HepG2 (cell line): ENCODE measurements at regions not wholly inside any gene's neighbourhood (a gene's known extent, or its start where the extent isn't known, plus 50 kb on each side); places are given as distances from the start of the nearest gene placed in this dataset.

ENCODE experiments used
- ATAC-seq: fragments of 200-7000 bp; cut with Tn5 transposase; 3 replicates; pipeline ENCODE4 v1.9.1; 2020; ENCODE audit warnings: mild to moderate bottlenecking, moderate library complexity
- BruUV-seq: library from RNA; stranded (reverse); fragments of 400-500 nt; replicated peaks from 2 replicates; lab custom pipeline; 2021; lab: Mats Ljungman, UMichigan
- CTCF ChIA-PET: fragments of 300-600 bp; formaldehyde crosslinking; extraction: SDS; loops from one replicate; lab custom pipeline; 2021; ENCODE audit warnings: low total read pairs, inconsistent platforms, low intra/inter-chr PET ratio; lab: Yijun Ruan, JAX
- POLR2A ChIA-PET: fragments of 350-600 bp; sonication (Branson Sonifier 250); formaldehyde crosslinking; loops from one replicate; lab custom pipeline; 2020; ENCODE audit warnings: antibody characterized with exemption, inconsistent platforms; lab: Yijun Ruan, JAX
- DNase-seq: peaks from one replicate; pipeline ENCODE4 v3.0.0-alpha.2; 2015; ENCODE audit warnings: low spot score
- FAIRE-seq: peaks from 3 replicates; lab custom pipeline; 2011; peaks lifted over from hg19 to GRCh38; lab: Jason Lieb, UNC
- H2AFZ ChIP-seq: one replicate; pipeline ENCODE4 v1.6.1; 2011; ENCODE audit warnings: low read length, inconsistent platforms
- H3K27ac ChIP-seq: fragments of 300-600 bp; 3 replicates; pipeline ENCODE4 v1.8.0; 2011; ENCODE audit warnings: mixed run types, mild to moderate bottlenecking, mixed read lengths, low read length, inconsistent platforms; ENCODE audit not compliant: insufficient read depth; ENCODE audit errors: extremely low read length
- H3K27me3 ChIP-seq, 2 experiments: fragments of 200-600 bp in 1 of 2; 2 replicates in 1 of 2; 3 replicates in 1 of 2; pipeline versions ENCODE4 v1.6.0 to v1.8.0; 2011; ENCODE audit warnings: low read length in 2 of 2, mild to moderate bottlenecking in 2 of 2, moderate library complexity in 2 of 2, inconsistent platforms in 1 of 2; ENCODE audit not compliant: insufficient read depth in 2 of 2, control insufficient read depth in 1 of 2
- H3K36me3 ChIP-seq, 2 experiments: fragments of 200-600 bp in 1 of 2; replicated peaks in 1 of 2; 2 replicates in 1 of 2; 3 replicates in 1 of 2; pipeline versions ENCODE4 v1.5.1 to v1.8.0; 2011; ENCODE audit warnings: low read length in 2 of 2, inconsistent platforms in 1 of 2; ENCODE audit not compliant: insufficient read depth in 2 of 2, control insufficient read depth in 1 of 2
- H3K4me1 ChIP-seq: 2 replicates; pipeline ENCODE4 v1.5.1; 2012; ENCODE audit warnings: low read length, inconsistent platforms; ENCODE audit not compliant: insufficient read depth
- H3K4me2 ChIP-seq: 2 replicates; pipeline ENCODE4 v1.6.0; 2011; ENCODE audit warnings: low read depth, low read length, inconsistent platforms
- H3K4me3 ChIP-seq, 3 experiments: fragments of 200-600 bp in 1 of 3; sonication (generic), shearing (Covaris generic) in 1 of 3; replicated peaks in 1 of 3; 2 replicates each; pipeline ENCODE4 v1.5.1; 2011 to 2016; ENCODE audit warnings: low read length in 3 of 3, inconsistent platforms in 2 of 3, low read depth in 2 of 3, mild to moderate bottlenecking in 2 of 3, control low read depth in 1 of 3, mixed read lengths in 1 of 3; ENCODE audit not compliant: insufficient read depth in 1 of 3
- H3K79me2 ChIP-seq: one replicate; pipeline ENCODE4 v1.6.1; 2011; ENCODE audit warnings: low read length, inconsistent platforms; ENCODE audit not compliant: insufficient read depth
- H3K9ac ChIP-seq: 2 replicates; pipeline ENCODE4 v1.6.0; 2011; ENCODE audit warnings: mild to moderate bottlenecking, low read depth, low read length, inconsistent platforms; ENCODE audit not compliant: insufficient read depth
- H3K9me3 ChIP-seq: 2 replicates; pipeline ENCODE4 v1.5.1; 2012; ENCODE audit warnings: mild to moderate bottlenecking, low read length
- H4K20me1 ChIP-seq: 2 replicates; pipeline ENCODE4 v1.6.0; 2011; ENCODE audit warnings: inconsistent platforms, mild to moderate bottlenecking, low read length, moderate library complexity; ENCODE audit not compliant: insufficient read depth
- ADNP ChIP-seq: sonication (generic); formaldehyde crosslinking; IDR thresholded peaks from 2 replicates; pipeline ENCODE4 v1.4.0; 2020; ENCODE audit warnings: missing genetic modification reagents
- KAT2B ChIP-seq: fragments of 150-350 bp; IDR thresholded peaks from 2 replicates; pipeline ENCODE4 v1.6.1; 2014; ENCODE audit warnings: low read depth, low read length, borderline replicate concordance
- KMT2B ChIP-seq: IDR thresholded peaks from 2 replicates; pipeline ENCODE4 v1.6.1; 2016; ENCODE audit warnings: missing genetic modification reagents, missing compliant biosample characterization
- NFYC ChIP-seq: IDR thresholded peaks from 2 replicates; pipeline ENCODE4 v1.6.1; 2016; ENCODE audit warnings: missing genetic modification reagents, missing compliant biosample characterization
- SOX5 ChIP-seq: IDR thresholded peaks from 2 replicates; pipeline ENCODE4 v1.6.1; 2016; ENCODE audit warnings: borderline replicate concordance
- TBX3 ChIP-seq: fragments of 450-650 bp; IDR thresholded peaks from 2 replicates; pipeline ENCODE4 v1.6.1; 2017; ENCODE audit warnings: antibody characterized with exemption, mild to moderate bottlenecking, inconsistent platforms, borderline replicate concordance
- ZKSCAN1 ChIP-seq: fragments of 150-350 bp; IDR thresholded peaks from 2 replicates; pipeline ENCODE4 v1.6.1; 2014; ENCODE audit warnings: low read length
- ZNF224 ChIP-seq: sonication (generic); formaldehyde crosslinking; IDR thresholded peaks from 2 replicates; pipeline ENCODE4 v1.5.0; 2020; ENCODE audit warnings: mild to moderate bottlenecking, missing genetic modification reagents
- ZNF549 ChIP-seq: sonication (generic); formaldehyde crosslinking; IDR thresholded peaks from 2 replicates; pipeline ENCODE4 v1.5.0; 2020; ENCODE audit warnings: missing genetic modification reagents
- WGBS: methylation state at CpG from one replicate; pipeline ENCODE4 v1.1.6; 2017; ENCODE audit warnings: low lambda C conversion rate; 5-methylcytosine and 5-hydroxymethylcytosine counted together
- in situ Hi-C: cut with HindIII; loops from 2 replicates; pipeline ENCODE4 v1.10.0; 2017; ENCODE audit warnings: low pct_unique_long_range_greater_than_20kb; ENCODE audit not compliant: extremely low pct_ligation_motif_present
- intact Hi-C: fragments of 100-400 bp; cut with micrococcal nuclease; formaldehyde crosslinking; loops from one replicate; pipeline ENCODE4 v1.10.0; 2022; ENCODE audit not compliant: unreplicated experiment
- TF ChIP-seq, protein P1 (sequence below): IDR thresholded peaks from 2 replicates; pipeline ENCODE4 v1.6.1; 2018; ENCODE audit warnings: missing genetic modification reagents
- TF ChIP-seq, protein P2 (sequence below): sonication (generic); formaldehyde crosslinking; IDR thresholded peaks from 2 replicates; pipeline ENCODE4 v1.4.0; 2020; ENCODE audit warnings: missing genetic modification reagents

GRCh38 chr1:164479242-164479641, 79.7 kb upstream of the PBX1 start:
- Histone ChIP-seq H4K20me1 (no peaks in the 10 kb centered on the region), H3K4me3 (no peak overlapping the region), H3K4me2 (no peak overlapping the region), H3K9ac (no peak overlapping the region), H2AFZ (no peak overlapping the region), H3K27ac (no peak overlapping the region), H3K9me3 (peaks cover 48% of the 10 kb centered on the region), H3K27me3 (no peaks in the 10 kb centered on the region), H3K36me3 (no peaks in the 10 kb centered on the region), H3K79me2 (no peaks in the 10 kb centered on the region), H3K4me1 (no peaks in the 10 kb centered on the region)
- DNase-seq (no peak), ATAC-seq (no peak), FAIRE-seq (no peak)
- BruUV-seq: no TSS peak
- in situ Hi-C loops: no loop called here
- ChIA-PET POLR2A (no interaction called here), CTCF (no interaction called here)
- 36% methylated on average over 1 of the region's 1 CpG for WGBS
- TF ChIP-seq KMT2B: no peak
- TF ChIP-seq ADNP (CRISPR knock-in tag): no peak
- TF ChIP-seq NFYC (CRISPR knock-in tag): no peak
- TF ChIP-seq KAT2B: no peak
- TF ChIP-seq SOX5 (CRISPR knock-in tag): no peak
- TF ChIP-seq ZNF549 (CRISPR knock-in tag): no peak
- no peak for TF ChIP-seq ZKSCAN1
- TF ChIP-seq ZNF224 (CRISPR knock-in tag): no peak
- TF ChIP-seq TBX3: no peak
- TF ChIP-seq, protein P1, sequence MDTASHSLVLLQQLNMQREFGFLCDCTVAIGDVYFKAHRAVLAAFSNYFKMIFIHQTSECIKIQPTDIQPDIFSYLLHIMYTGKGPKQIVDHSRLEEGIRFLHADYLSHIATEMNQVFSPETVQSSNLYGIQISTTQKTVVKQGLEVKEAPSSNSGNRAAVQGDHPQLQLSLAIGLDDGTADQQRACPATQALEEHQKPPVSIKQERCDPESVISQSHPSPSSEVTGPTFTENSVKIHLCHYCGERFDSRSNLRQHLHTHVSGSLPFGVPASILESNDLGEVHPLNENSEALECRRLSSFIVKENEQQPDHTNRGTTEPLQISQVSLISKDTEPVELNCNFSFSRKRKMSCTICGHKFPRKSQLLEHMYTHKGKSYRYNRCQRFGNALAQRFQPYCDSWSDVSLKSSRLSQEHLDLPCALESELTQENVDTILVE: no peak
- TF ChIP-seq, protein P2, sequence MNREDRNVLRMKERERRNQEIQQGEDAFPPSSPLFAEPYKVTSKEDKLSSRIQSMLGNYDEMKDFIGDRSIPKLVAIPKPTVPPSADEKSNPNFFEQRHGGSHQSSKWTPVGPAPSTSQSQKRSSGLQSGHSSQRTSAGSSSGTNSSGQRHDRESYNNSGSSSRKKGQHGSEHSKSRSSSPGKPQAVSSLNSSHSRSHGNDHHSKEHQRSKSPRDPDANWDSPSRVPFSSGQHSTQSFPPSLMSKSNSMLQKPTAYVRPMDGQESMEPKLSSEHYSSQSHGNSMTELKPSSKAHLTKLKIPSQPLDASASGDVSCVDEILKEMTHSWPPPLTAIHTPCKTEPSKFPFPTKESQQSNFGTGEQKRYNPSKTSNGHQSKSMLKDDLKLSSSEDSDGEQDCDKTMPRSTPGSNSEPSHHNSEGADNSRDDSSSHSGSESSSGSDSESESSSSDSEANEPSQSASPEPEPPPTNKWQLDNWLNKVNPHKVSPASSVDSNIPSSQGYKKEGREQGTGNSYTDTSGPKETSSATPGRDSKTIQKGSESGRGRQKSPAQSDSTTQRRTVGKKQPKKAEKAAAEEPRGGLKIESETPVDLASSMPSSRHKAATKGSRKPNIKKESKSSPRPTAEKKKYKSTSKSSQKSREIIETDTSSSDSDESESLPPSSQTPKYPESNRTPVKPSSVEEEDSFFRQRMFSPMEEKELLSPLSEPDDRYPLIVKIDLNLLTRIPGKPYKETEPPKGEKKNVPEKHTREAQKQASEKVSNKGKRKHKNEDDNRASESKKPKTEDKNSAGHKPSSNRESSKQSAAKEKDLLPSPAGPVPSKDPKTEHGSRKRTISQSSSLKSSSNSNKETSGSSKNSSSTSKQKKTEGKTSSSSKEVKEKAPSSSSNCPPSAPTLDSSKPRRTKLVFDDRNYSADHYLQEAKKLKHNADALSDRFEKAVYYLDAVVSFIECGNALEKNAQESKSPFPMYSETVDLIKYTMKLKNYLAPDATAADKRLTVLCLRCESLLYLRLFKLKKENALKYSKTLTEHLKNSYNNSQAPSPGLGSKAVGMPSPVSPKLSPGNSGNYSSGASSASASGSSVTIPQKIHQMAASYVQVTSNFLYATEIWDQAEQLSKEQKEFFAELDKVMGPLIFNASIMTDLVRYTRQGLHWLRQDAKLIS (CRISPR knock-in tag): no peak
- intact Hi-C loops: no loop called here
